ENCODE measurements at regions not wholly inside any gene's neighbourhood (a gene's known extent, or its start where the extent isn't known, plus 50 kb on each side); places are given as distances from the start of the nearest gene placed in this dataset.

GRCh38 chr22:49046546-49047361, 780.9 kb downstream of the BRD1 start:
- 40% methylated on average over 5 of the region's 17 CpGs for WGBS (ENCODE audit: low lambda C conversion rate)
- no peaks in the 10 kb centered on the region for H3K36me3 ChIP-seq (replicated peaks in 1 of 2; ENCODE audit: control insufficient read depth in 1 of 2, insufficient read depth in 2 of 2, low read length in 2 of 2)
- peak; percentile 50 for DNase-seq (ENCODE audit: low spot score)
- no peaks in the 10 kb centered on the region for H3K4me1 ChIP-seq (ENCODE audit: insufficient read depth, low read length)
- H2AFZ ChIP-seq (ENCODE audit: low read length) = no peak overlapping the region
- no peak overlapping the region for H3K9ac ChIP-seq (ENCODE audit: insufficient read depth, low read depth, low read length)
- H3K4me2 ChIP-seq (ENCODE audit: low read depth, low read length) = no peak overlapping the region
- H3K79me2 ChIP-seq (ENCODE audit: insufficient read depth, low read length) = no peaks in the 10 kb centered on the region
- intact Hi-C loops (cut with micrococcal nuclease; ENCODE audit: unreplicated experiment) = loop anchor here (1.0 kb wide), 1 partner anchor 259 kb away; no protein-coding TSS in a partner anchor
- no peaks in the 10 kb centered on the region for H3K9me3 ChIP-seq (ENCODE audit: low read length)
- in situ Hi-C loops (cut with HindIII; ENCODE audit: extremely low pct_ligation_motif_present, low pct_unique_long_range_greater_than_20kb) = no loop called here
- no peak overlapping the region for H3K4me3 ChIP-seq (replicated peaks in 1 of 3; ENCODE audit: insufficient read depth in 1 of 3, low read depth in 2 of 3, low read length in 3 of 3)
- FAIRE-seq = no peak
- ATAC-seq = peak; percentile 97
- ChIA-PET CTCF (ENCODE audit: low intra/inter-chr PET ratio, low total read pairs) (interaction anchor here (0.7 to 2.0 kb wide), 3 partner anchors 253 to 586 kb away, joined by 3 to 26 read pairs (median 4); no protein-coding TSS in a partner anchor), POLR2A (no interaction called here)
- H3K27me3 ChIP-seq (ENCODE audit: control insufficient read depth in 1 of 2, insufficient read depth in 2 of 2, low read length in 2 of 2) = peaks cover 7 to 83% of the 10 kb centered on the region in 2 experiments; a peak in 4 of 5 replicates
- no peaks in the 10 kb centered on the region for H4K20me1 ChIP-seq (ENCODE audit: insufficient read depth, low read length)
- no TSS peak for BruUV-seq (replicated peaks)
- no peak overlapping the region for H3K27ac ChIP-seq (ENCODE audit: extremely low read length, insufficient read depth, low read length)
- TF ChIP-seq RAD21 (CRISPR knock-in tag; IDR thresholded peaks at IDR 0.05) (peak; percentile 83), ZNF687 (CRISPR knock-in tag; IDR thresholded peaks at IDR 0.05) (peak; percentile 25; the same call in 1 of the 2 replicates), NFIC (IDR thresholded peaks at IDR 0.05; ENCODE audit: low read length) (no peak), ASH2L (IDR thresholded peaks at IDR 0.05; ENCODE audit: insufficient read length, low read depth, low read length) (no peak), SMC3 (IDR thresholded peaks at IDR 0.05; ENCODE audit: low read length) (peak; percentile 64), CTCF (CRISPR knock-in tag; IDR thresholded peaks at IDR 0.05) (peak; percentile 84), ZNF263 (CRISPR knock-in tag; IDR thresholded peaks at IDR 0.05) (0 out of 2 replicates have a peak, but pooled peaks have one; percentile 34), SMAD9 (CRISPR knock-in tag; IDR thresholded peaks at IDR 0.05) (no peak), TEAD3 (CRISPR knock-in tag; optimal IDR thresholded peaks at IDR 0.05; ENCODE audit: borderline replicate concordance) (peak; percentile 13), ZFYVE20 (CRISPR knock-in tag; IDR thresholded peaks at IDR 0.05; ENCODE audit: borderline replicate concordance, low read depth) (no peak), HMGXB3 (CRISPR knock-in tag; IDR thresholded peaks at IDR 0.05; ENCODE audit: borderline replicate concordance) (no peak), MTF1 (CRISPR knock-in tag; IDR thresholded peaks at IDR 0.05) (no peak), STAG1 (CRISPR knock-in tag; IDR thresholded peaks at IDR 0.05) (peak; percentile 87), ZEB1 (IDR thresholded peaks at IDR 0.05; ENCODE audit: insufficient replicate concordance, low read depth) (no peak)

Measured in HepG2 (cell line).